ENCODE measurements at regions not wholly inside any gene's neighbourhood (a gene's known extent, or its start where the extent isn't known, plus 50 kb on each side); places are given as distances from the start of the nearest gene placed in this dataset.

DNA sequence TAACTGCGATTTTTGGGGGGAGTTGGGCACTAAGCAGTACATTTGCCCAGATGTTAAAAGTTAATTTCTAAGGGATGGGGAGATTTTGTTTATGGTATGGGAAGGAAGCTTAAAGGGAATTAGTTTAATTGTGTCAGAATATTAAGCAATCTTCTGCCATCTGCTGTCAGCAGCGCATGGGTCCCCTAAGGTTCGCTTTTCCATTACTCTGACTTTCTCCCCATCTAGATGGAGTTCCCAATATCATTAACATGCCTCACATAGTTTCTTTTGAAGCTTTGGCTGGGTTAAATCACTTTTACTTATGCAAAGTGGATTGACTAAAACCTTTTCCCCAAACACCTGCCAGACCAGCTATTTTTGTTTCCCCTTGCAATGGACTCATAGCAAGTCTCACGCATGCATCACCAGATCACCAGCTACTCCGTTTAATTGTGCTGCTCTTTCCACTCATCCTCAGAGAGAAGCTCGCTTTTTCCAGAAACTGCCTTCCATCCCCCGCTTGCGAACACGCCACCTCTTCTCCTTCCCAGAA, 172.7 kb downstream of the FAT3 start:
- intact Hi-C loops (cut with micrococcal nuclease), result no loop called here
- Histone ChIP-seq H3K4me3 (ENCODE audit: low read length) (no peak overlapping the region), H3K9me3 (ENCODE audit: control insufficient read depth, insufficient read depth, low read length) (no peaks in the 10 kb centered on the region), H3K27me3 (ENCODE audit: control insufficient read depth, insufficient read depth, low read length) (no peaks in the 10 kb centered on the region), H3K4me1 (ENCODE audit: control insufficient read depth, insufficient read depth, low read length) (no peaks in the 10 kb centered on the region), H3K36me3 (ENCODE audit: control insufficient read depth, insufficient read depth, low read length) (no peaks in the 10 kb centered on the region), H3K27ac (ENCODE audit: low read length) (no peak overlapping the region)
- Mint-ChIP-seq H3K9me3 (peaks cover 0 to 5% of the 10 kb centered on the region in 2 donors), H3K36me3 (no peaks in the 10 kb centered on the region), H3K4me3 (no peak overlapping the region), H3K4me1 (no peaks in the 10 kb centered on the region), H3K27me3 (ENCODE audit: low read depth in 2 of 2) (no peaks in the 10 kb centered on the region), H3K27ac (no peak overlapping the region)
- 95% methylated on average over 9 of the region's 9 CpGs for WGBS (ENCODE audit: insufficient coverage)
- TF ChIP-seq, protein P1, sequence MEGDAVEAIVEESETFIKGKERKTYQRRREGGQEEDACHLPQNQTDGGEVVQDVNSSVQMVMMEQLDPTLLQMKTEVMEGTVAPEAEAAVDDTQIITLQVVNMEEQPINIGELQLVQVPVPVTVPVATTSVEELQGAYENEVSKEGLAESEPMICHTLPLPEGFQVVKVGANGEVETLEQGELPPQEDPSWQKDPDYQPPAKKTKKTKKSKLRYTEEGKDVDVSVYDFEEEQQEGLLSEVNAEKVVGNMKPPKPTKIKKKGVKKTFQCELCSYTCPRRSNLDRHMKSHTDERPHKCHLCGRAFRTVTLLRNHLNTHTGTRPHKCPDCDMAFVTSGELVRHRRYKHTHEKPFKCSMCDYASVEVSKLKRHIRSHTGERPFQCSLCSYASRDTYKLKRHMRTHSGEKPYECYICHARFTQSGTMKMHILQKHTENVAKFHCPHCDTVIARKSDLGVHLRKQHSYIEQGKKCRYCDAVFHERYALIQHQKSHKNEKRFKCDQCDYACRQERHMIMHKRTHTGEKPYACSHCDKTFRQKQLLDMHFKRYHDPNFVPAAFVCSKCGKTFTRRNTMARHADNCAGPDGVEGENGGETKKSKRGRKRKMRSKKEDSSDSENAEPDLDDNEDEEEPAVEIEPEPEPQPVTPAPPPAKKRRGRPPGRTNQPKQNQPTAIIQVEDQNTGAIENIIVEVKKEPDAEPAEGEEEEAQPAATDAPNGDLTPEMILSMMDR (IDR thresholded peaks at IDR 0.05), result no peak
- ATAC-seq (no peak), DNase-seq (no peak)

DNA sequence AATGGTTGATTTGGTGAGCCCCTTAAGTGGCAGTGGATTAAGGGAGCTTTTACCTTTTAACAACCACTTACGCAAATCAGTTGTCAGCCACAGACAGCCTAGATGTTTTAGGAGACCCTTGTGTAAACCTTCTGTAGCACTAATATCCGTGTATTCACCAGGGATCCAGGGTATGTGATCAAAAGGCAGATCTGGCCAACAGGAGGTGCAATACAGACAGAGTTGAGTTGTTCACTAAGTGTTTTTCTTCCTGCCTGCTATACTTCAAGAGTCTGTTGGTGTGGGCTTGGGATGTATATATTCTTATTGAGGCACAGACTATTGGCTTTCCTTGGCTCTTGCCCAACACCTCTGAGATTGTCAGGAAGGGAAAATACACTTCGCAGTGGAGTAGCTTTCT, 175.1 kb downstream of the FAT3 start:
- Mint-ChIP-seq H3K36me3 (no peaks in the 10 kb centered on the region), H3K4me1 (no peaks in the 10 kb centered on the region), H3K27me3 (ENCODE audit: low read depth in 2 of 2) (no peaks in the 10 kb centered on the region), H3K4me3 (no peak overlapping the region), H3K9me3 (peaks cover 2 to 8% of the 10 kb centered on the region in 2 donors), H3K27ac (no peak overlapping the region)
- DNase-seq (no peak), ATAC-seq (no peak)
- Histone ChIP-seq H3K27ac (ENCODE audit: low read length) (no peak overlapping the region), H3K9me3 (ENCODE audit: control insufficient read depth, insufficient read depth, low read length) (no peaks in the 10 kb centered on the region), H3K36me3 (ENCODE audit: control insufficient read depth, insufficient read depth, low read length) (no peaks in the 10 kb centered on the region), H3K27me3 (ENCODE audit: control insufficient read depth, insufficient read depth, low read length) (no peaks in the 10 kb centered on the region), H3K4me1 (ENCODE audit: control insufficient read depth, insufficient read depth, low read length) (no peaks in the 10 kb centered on the region), H3K4me3 (ENCODE audit: low read length) (no peak overlapping the region)
- intact Hi-C loops (cut with micrococcal nuclease), result no loop called here
- 87% methylated on average over 3 of the region's 3 CpGs for WGBS (ENCODE audit: insufficient coverage)
- TF ChIP-seq, protein P1 (IDR thresholded peaks at IDR 0.05), result no peak

DNA sequence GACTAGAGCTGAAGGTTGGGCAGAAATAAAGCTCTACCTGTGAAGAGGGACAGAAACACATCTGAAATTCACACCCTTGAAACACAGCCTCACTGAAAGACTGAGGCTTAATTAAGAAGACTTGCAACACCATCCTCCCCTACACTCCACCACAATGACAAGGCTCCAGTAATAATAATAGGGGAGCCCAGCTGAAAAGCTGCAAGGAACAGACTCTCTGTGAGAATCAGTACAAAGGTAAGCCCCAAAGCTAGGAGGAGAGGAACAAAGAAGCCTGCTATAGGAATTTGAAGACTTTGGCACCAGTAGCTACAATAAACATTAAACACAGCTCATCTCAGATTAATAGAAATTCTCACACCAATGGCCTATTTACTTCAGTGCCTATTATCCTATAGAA, 176.9 kb downstream of the FAT3 start:
- Histone ChIP-seq H3K27me3 (ENCODE audit: control insufficient read depth, insufficient read depth, low read length) (no peaks in the 10 kb centered on the region), H3K9me3 (ENCODE audit: control insufficient read depth, insufficient read depth, low read length) (no peaks in the 10 kb centered on the region), H3K36me3 (ENCODE audit: control insufficient read depth, insufficient read depth, low read length) (no peaks in the 10 kb centered on the region), H3K27ac (ENCODE audit: low read length) (no peak overlapping the region), H3K4me1 (ENCODE audit: control insufficient read depth, insufficient read depth, low read length) (no peaks in the 10 kb centered on the region), H3K4me3 (ENCODE audit: low read length) (no peak overlapping the region)
- no peak for DNase-seq
- TF ChIP-seq, protein P1 (IDR thresholded peaks at IDR 0.05), result no peak
- intact Hi-C loops (cut with micrococcal nuclease), result no loop called here
- ATAC-seq, result no peak
- Mint-ChIP-seq H3K9me3 (peaks cover 2 to 5% of the 10 kb centered on the region in 2 donors), H3K4me3 (no peak overlapping the region), H3K4me1 (no peaks in the 10 kb centered on the region), H3K36me3 (no peaks in the 10 kb centered on the region), H3K27ac (no peak overlapping the region), H3K27me3 (ENCODE audit: low read depth in 2 of 2) (no peaks in the 10 kb centered on the region)

DNA sequence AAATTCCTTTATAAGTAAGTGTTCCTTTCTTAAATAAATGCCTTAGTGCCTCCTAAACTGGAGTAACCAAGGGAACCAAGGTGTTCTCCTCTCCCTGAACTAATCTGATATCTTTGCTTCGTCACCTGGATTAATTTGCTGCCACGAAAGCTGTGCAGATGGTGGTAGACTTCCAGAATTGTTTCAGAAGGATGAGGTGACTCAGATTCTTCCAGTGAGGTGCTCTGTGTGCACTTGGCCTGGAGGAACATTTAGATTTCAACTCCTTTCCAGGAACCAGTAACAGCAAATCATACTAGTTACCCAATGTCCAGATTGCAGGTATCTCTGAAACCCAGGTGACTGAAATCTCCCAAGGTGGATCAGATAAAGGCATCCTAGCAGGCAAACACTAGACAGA, 181.9 kb downstream of the FAT3 start:
- peaks cover 2 to 6% of the 10 kb centered on the region in 2 donors for H3K9me3 Mint-ChIP-seq
- no peak overlapping the region for H3K4me3 Mint-ChIP-seq
- no peaks in the 10 kb centered on the region for H3K4me1 Mint-ChIP-seq
- Histone ChIP-seq H3K9me3 (ENCODE audit: control insufficient read depth, insufficient read depth, low read length) (no peaks in the 10 kb centered on the region), H3K36me3 (ENCODE audit: control insufficient read depth, insufficient read depth, low read length) (no peaks in the 10 kb centered on the region), H3K27ac (ENCODE audit: low read length) (no peak overlapping the region), H3K27me3 (ENCODE audit: control insufficient read depth, insufficient read depth, low read length) (no peaks in the 10 kb centered on the region), H3K4me1 (ENCODE audit: control insufficient read depth, insufficient read depth, low read length) (no peaks in the 10 kb centered on the region), H3K4me3 (ENCODE audit: low read length) (no peak overlapping the region)
- no peaks in the 10 kb centered on the region for H3K27me3 Mint-ChIP-seq (ENCODE audit: low read depth in 2 of 2)
- ATAC-seq (no peak), DNase-seq (no peak)
- intact Hi-C loops (cut with micrococcal nuclease), result no loop called here
- no peak overlapping the region for H3K27ac Mint-ChIP-seq
- 67% methylated on average over 2 of the region's 2 CpGs for WGBS (ENCODE audit: insufficient coverage)
- TF ChIP-seq, protein P1 (IDR thresholded peaks at IDR 0.05), result no peak
- no peaks in the 10 kb centered on the region for H3K36me3 Mint-ChIP-seq
